ENCODE measurements at regions not wholly inside any gene's neighbourhood (a gene's known extent, or its start where the extent isn't known, plus 50 kb on each side); places are given as distances from the start of the nearest gene placed in this dataset.
"Not testable (repeated sequence)": the region's sequence is repeated elsewhere in the genome, so short reads cannot be mapped to it uniquely, and the experiment has no call there.

DNA sequence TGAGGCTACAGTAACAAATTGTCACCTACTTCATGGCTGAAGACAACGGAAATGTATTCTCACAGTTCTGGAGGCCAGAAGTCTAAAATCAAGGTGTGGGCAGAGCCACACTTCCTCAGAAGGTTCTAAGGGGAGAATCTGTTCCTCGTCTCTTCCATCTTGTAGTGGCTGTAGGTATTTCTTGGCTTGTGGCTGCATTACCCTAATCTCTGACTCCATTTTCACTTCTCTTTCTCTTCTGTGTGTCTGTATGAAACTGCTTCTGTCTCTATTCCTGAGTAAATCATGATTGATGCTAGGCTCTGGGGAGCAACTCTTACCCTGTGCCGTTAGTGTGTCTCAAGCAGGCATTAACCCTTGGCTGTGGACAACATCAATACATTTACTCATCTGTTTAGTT lies 164.7 kb downstream of the SQOR start:
- no peaks in the 10 kb centered on the region for H3K4me1 ChIP-seq (ENCODE audit: control insufficient read depth in 2 of 2, insufficient read depth in 2 of 2, low read length in 2 of 2)
- no peak overlapping the region for H3K4me3 ChIP-seq (ENCODE audit: low read length in 2 of 2)
- WGBS = 86% methylated on average over 3 of the region's 3 CpGs
- no peak for DNase-seq (ENCODE audit: low read depth in 6 of 9, low spot score in 9 of 9)
- no peaks in the 10 kb centered on the region for H3K9me3 ChIP-seq (ENCODE audit: control insufficient read depth in 2 of 2, insufficient read depth in 1 of 2, low read length in 1 of 2)
- no peaks in the 10 kb centered on the region for H3K27me3 ChIP-seq (ENCODE audit: control insufficient read depth in 2 of 2, insufficient read depth in 1 of 2, low read length in 1 of 2)
- H3K27ac ChIP-seq (ENCODE audit: low read depth in 1 of 2, low read length in 1 of 2) = no peak overlapping the region
- no peaks in the 10 kb centered on the region for H3K36me3 ChIP-seq (ENCODE audit: control insufficient read depth in 2 of 2, insufficient read depth in 2 of 2, low read length in 1 of 2)

DNA sequence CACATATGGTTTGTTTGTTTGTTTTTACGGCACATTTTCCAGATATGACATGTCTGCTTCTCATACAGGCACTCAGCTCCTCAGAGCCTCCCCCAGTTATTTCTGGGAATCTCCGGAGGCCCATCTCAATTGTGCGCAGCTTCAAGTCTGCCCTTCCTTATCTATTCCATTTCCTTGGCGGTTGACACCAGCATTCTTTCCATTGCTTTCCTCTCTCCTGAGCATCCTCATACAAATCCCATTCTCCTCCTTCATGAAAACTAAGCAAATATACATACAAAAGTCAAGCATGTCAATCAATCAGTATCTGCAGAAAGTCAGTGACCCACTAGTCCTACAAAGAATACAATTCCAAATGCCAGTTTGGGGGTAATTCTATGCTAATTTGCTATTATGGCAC lies 166.7 kb downstream of the SQOR start:
- no peaks in the 10 kb centered on the region for H3K4me1 ChIP-seq (ENCODE audit: control insufficient read depth in 2 of 2, insufficient read depth in 2 of 2, low read length in 2 of 2)
- no peak overlapping the region for H3K27ac ChIP-seq (ENCODE audit: low read depth in 1 of 2, low read length in 1 of 2)
- DNase-seq (ENCODE audit: low read depth in 6 of 9, low spot score in 9 of 9) = no peak
- WGBS = 96% methylated on average over 4 of the region's 4 CpGs
- H3K4me3 ChIP-seq (ENCODE audit: low read length in 2 of 2) = no peak overlapping the region
- no peaks in the 10 kb centered on the region for H3K27me3 ChIP-seq (ENCODE audit: control insufficient read depth in 2 of 2, insufficient read depth in 1 of 2, low read length in 1 of 2)
- no peaks in the 10 kb centered on the region for H3K9me3 ChIP-seq (ENCODE audit: control insufficient read depth in 2 of 2, insufficient read depth in 1 of 2, low read length in 1 of 2)
- no peaks in the 10 kb centered on the region for H3K36me3 ChIP-seq (ENCODE audit: control insufficient read depth in 2 of 2, insufficient read depth in 2 of 2, low read length in 1 of 2)

DNA sequence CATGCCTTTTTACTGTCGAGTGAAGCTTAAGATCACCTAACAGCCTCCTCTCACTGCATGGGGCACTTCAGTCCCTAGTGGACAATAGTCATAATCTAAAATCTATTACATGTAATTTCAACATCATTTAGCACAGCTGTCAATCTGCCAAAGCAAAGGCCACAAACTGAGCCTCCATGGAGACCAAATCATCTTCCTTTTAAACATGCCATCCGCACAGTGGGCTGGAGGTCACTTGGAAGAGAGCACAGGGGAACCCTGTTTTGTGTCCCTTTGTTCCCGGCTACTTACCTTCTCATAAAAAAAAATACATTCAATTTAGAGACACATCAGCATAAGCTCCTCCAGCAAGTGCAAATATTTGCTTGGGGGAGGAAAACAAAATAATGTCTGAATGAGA lies 167.3 kb downstream of the SQOR start:
- WGBS = 89% methylated on average over 3 of the region's 3 CpGs
- no peaks in the 10 kb centered on the region for H3K9me3 ChIP-seq (ENCODE audit: control insufficient read depth in 2 of 2, insufficient read depth in 1 of 2, low read length in 1 of 2)
- no peaks in the 10 kb centered on the region for H3K27me3 ChIP-seq (ENCODE audit: control insufficient read depth in 2 of 2, insufficient read depth in 1 of 2, low read length in 1 of 2)
- no peak overlapping the region for H3K27ac ChIP-seq (ENCODE audit: low read depth in 1 of 2, low read length in 1 of 2)
- no peak for DNase-seq (ENCODE audit: low read depth in 6 of 9, low spot score in 9 of 9)
- H3K4me3 ChIP-seq (ENCODE audit: low read length in 2 of 2) = no peak overlapping the region
- H3K36me3 ChIP-seq (ENCODE audit: control insufficient read depth in 2 of 2, insufficient read depth in 2 of 2, low read length in 1 of 2) = no peaks in the 10 kb centered on the region
- H3K4me1 ChIP-seq (ENCODE audit: control insufficient read depth in 2 of 2, insufficient read depth in 2 of 2, low read length in 2 of 2) = no peaks in the 10 kb centered on the region

DNA sequence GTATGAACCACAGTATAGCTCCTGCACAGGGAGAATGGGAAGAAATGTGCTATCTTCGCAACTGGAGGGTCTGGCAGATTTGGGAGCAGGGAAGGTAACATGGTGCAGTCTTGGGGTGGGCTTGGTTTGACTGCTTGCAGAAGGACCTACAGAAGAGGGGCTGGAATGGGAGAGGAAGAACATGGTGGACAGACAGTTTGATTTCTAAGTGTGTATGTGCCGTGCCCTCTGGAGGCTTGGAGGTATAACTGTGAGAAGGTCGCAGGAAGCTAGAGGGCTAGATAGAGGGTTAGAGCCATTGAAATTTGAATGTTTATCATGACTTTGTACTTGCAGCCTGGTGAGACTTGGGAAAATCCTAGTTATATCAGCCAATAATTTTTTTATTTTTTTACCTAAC lies 169.2 kb downstream of the SQOR start:
- no peaks in the 10 kb centered on the region for H3K36me3 ChIP-seq (ENCODE audit: control insufficient read depth in 2 of 2, insufficient read depth in 2 of 2, low read length in 1 of 2)
- no peaks in the 10 kb centered on the region for H3K4me1 ChIP-seq (ENCODE audit: control insufficient read depth in 2 of 2, insufficient read depth in 2 of 2, low read length in 2 of 2)
- no peaks in the 10 kb centered on the region for H3K27me3 ChIP-seq (ENCODE audit: control insufficient read depth in 2 of 2, insufficient read depth in 1 of 2, low read length in 1 of 2)
- H3K27ac ChIP-seq (ENCODE audit: low read depth in 1 of 2, low read length in 1 of 2) = peak overlapping the region in 1 of 2 donors; percentile 4
- 95% methylated on average over 3 of the region's 3 CpGs for WGBS
- H3K4me3 ChIP-seq (ENCODE audit: low read length in 2 of 2) = no peak overlapping the region
- H3K9me3 ChIP-seq (ENCODE audit: control insufficient read depth in 2 of 2, insufficient read depth in 1 of 2, low read length in 1 of 2) = no peaks in the 10 kb centered on the region
- DNase-seq (ENCODE audit: low read depth in 6 of 9, low spot score in 9 of 9) = no peak

DNA sequence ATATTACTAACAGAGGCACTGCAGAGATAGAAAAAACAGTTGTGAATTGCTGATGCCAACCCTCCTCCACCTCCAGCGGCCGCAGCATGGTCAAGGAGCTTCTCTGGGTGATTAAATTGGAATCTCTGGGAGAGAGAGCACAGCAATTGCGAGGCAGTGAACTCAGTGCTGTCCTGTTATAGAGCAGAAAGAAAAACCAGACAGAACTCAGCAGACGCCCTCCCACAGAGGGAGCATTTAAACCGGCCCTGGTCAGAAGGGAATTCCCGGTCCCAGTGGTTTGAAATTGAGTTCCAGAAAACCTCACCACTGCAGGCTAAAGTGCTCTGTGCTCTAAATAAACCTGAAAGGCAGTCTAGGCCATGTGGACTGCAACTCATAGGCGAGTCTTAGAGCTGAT lies 175.4 kb downstream of the SQOR start:
- no peak for DNase-seq (ENCODE audit: low read depth in 6 of 9, low spot score in 9 of 9)
- Histone ChIP-seq H3K9me3 (ENCODE audit: control insufficient read depth in 2 of 2, insufficient read depth in 1 of 2, low read length in 1 of 2) (no peaks in the 10 kb centered on the region), H3K27ac (ENCODE audit: low read depth in 1 of 2, low read length in 1 of 2) (no peak overlapping the region)

DNA sequence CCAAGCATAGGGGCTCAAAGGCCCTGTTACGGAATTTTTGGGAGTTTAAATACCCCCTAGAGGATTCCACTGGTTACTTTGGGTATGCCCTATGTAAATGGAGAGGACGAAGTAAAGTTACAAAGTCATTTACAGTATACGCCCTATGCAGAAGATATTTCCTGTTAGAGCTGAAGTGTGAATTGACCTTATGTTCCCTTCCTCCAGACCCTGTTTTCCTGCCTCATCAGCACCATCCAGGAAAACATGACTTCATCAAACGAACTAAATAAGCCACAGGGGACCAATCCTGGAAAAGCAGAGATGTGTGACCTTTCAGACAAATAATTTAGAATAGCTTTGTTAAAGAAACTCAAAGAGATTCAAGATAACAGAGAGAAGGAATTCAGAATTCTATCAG lies 177.4 kb downstream of the SQOR start:
- no peaks in the 10 kb centered on the region for H3K27me3 ChIP-seq (ENCODE audit: control insufficient read depth in 2 of 2, insufficient read depth in 1 of 2, low read length in 1 of 2)
- H3K36me3 ChIP-seq (ENCODE audit: control insufficient read depth in 2 of 2, insufficient read depth in 2 of 2, low read length in 1 of 2) = no peaks in the 10 kb centered on the region
- no peak overlapping the region for H3K27ac ChIP-seq (ENCODE audit: low read depth in 1 of 2, low read length in 1 of 2)
- no peaks in the 10 kb centered on the region for H3K9me3 ChIP-seq (ENCODE audit: control insufficient read depth in 2 of 2, insufficient read depth in 1 of 2, low read length in 1 of 2)
- no peaks in the 10 kb centered on the region for H3K4me1 ChIP-seq (ENCODE audit: control insufficient read depth in 2 of 2, insufficient read depth in 2 of 2, low read length in 2 of 2)
- no peak for DNase-seq (ENCODE audit: low read depth in 6 of 9, low spot score in 9 of 9)
- no peak overlapping the region for H3K4me3 ChIP-seq (ENCODE audit: low read length in 2 of 2)
- WGBS = 66% methylated on average over 4 of the region's 4 CpGs

More for the DNA sequence above, 175.4 kb downstream of the SQOR start:
- Histone ChIP-seq H3K4me1 (ENCODE audit: control insufficient read depth in 2 of 2, insufficient read depth in 2 of 2, low read length in 2 of 2) (no peaks in the 10 kb centered on the region), H3K27me3 (ENCODE audit: control insufficient read depth in 2 of 2, insufficient read depth in 1 of 2, low read length in 1 of 2) (no peaks in the 10 kb centered on the region), H3K4me3 (ENCODE audit: low read length in 2 of 2) (no peak overlapping the region), H3K36me3 (ENCODE audit: control insufficient read depth in 2 of 2, insufficient read depth in 2 of 2, low read length in 1 of 2) (no peaks in the 10 kb centered on the region)
- WGBS = 90% methylated on average over 7 of the region's 7 CpGs

DNA sequence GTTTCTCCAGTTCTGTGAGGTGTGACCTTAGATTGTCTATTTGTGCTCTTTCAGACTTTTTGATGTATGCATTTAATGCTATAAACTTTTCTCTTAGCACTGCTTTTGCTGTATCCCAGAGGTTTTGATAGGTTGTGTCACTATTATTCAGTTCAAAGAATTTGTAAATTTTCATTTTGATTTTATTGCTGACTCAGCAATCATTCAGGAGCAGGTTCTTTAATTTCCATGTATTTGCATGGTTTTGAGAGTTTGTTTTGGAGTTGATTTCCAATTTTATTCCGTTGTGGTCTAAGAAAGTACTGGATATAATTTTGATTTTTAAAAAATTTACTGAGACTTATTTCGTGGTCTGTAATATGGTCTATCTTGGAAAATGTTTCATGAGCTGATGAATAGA lies 182.7 kb downstream of the SQOR start:
- H3K4me1 ChIP-seq (ENCODE audit: control insufficient read depth in 2 of 2, insufficient read depth in 2 of 2, low read length in 2 of 2); H3K27ac ChIP-seq (ENCODE audit: low read depth in 1 of 2, low read length in 1 of 2); H3K4me3 ChIP-seq (ENCODE audit: low read length in 2 of 2); H3K27me3 ChIP-seq (ENCODE audit: control insufficient read depth in 2 of 2, insufficient read depth in 1 of 2, low read length in 1 of 2); H3K9me3 ChIP-seq (ENCODE audit: control insufficient read depth in 2 of 2, insufficient read depth in 1 of 2, low read length in 1 of 2); DNase-seq (ENCODE audit: low read depth in 6 of 9, low spot score in 9 of 9); H3K36me3 ChIP-seq (ENCODE audit: control insufficient read depth in 2 of 2, insufficient read depth in 2 of 2, low read length in 1 of 2): not testable (repeated sequence)
- 85% methylated on average over 2 of the region's 2 CpGs for WGBS

DNA sequence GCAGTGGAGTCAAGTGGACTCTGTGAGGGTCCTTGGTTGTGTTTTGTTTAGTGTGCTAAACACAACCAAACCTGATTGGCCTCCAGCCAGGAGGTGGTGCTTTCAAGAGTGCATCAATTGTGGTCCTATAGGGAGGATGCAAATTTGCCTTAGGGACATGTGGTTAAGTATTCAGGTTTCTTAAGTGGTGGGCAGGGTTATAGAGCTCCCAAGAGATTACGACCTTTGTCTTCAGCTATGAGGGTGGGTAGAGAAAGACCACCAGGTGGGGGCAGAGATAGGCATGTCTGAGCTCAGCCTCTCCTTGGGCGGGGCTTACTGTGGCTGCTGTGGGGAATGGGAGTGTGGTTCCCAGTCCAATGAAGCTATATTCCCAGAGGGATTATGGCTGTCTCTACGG lies 186.6 kb downstream of the SQOR start:
- Histone ChIP-seq H3K4me1 (ENCODE audit: control insufficient read depth in 2 of 2, insufficient read depth in 2 of 2, low read length in 2 of 2) (no peaks in the 10 kb centered on the region), H3K4me3 (ENCODE audit: low read length in 2 of 2) (no peak overlapping the region), H3K27ac (ENCODE audit: low read depth in 1 of 2, low read length in 1 of 2) (no peak overlapping the region), H3K9me3 (ENCODE audit: control insufficient read depth in 2 of 2, insufficient read depth in 1 of 2, low read length in 1 of 2) (peaks cover 0 to 2% of the 10 kb centered on the region in 2 donors), H3K36me3 (ENCODE audit: control insufficient read depth in 2 of 2, insufficient read depth in 2 of 2, low read length in 1 of 2) (no peaks in the 10 kb centered on the region), H3K27me3 (ENCODE audit: control insufficient read depth in 2 of 2, insufficient read depth in 1 of 2, low read length in 1 of 2) (no peaks in the 10 kb centered on the region)
- no peak for DNase-seq (ENCODE audit: low read depth in 6 of 9, low spot score in 9 of 9)
- 92% methylated on average over 3 of the region's 3 CpGs for whole genome bisulfite sequencing

DNA sequence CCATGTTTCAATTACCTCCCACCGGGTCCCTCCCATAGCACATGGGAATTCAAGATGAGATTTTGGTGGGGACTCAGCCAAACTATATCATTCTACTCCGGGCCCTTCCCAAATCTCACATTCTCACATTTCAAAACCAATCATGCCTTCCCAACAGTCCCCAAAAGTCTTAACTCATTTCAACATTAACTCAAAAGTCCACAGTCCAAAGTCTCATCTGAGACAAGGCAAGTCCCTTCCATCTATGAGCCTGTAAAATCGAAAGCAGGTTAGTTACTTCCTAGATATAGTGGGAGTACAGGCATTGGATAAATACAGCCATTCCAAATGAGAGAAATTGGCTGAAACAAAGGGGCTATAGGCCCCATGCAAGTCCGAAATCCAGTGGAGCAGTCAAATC lies 188.1 kb downstream of the SQOR start:
- H3K27me3 ChIP-seq (ENCODE audit: control insufficient read depth in 2 of 2, insufficient read depth in 1 of 2, low read length in 1 of 2) = not testable (repeated sequence)

DNA sequence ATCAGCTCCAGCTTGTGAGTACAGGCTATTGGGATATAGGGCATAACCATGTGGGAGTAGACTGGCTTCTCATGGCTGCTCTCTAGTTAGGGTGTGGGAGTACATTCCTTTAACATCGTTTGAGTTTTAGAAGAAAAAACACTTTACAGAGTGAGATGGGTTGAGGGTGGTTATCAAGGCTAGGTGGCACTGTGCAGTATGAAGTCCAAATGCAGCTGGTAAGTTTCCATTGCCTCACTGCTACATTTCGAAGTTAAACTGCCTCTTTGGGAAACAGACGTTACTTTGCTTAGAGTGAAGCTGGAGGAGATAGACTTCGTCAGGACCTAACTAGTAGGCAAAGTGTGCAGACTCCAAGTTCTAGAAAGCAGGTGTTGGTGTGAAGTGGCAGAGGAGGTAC lies 192.4 kb downstream of the SQOR start:
- 79% methylated on average over 4 of the region's 4 CpGs for WGBS
- no peaks in the 10 kb centered on the region for H3K36me3 ChIP-seq (ENCODE audit: control insufficient read depth in 2 of 2, insufficient read depth in 2 of 2, low read length in 1 of 2)
- H3K9me3 ChIP-seq (ENCODE audit: control insufficient read depth in 2 of 2, insufficient read depth in 1 of 2, low read length in 1 of 2) = peaks cover 0 to 5% of the 10 kb centered on the region in 2 donors
- no peak overlapping the region for H3K4me3 ChIP-seq (ENCODE audit: low read length in 2 of 2)
- H3K4me1 ChIP-seq (ENCODE audit: control insufficient read depth in 2 of 2, insufficient read depth in 2 of 2, low read length in 2 of 2) = no peaks in the 10 kb centered on the region
- no peaks in the 10 kb centered on the region for H3K27me3 ChIP-seq (ENCODE audit: control insufficient read depth in 2 of 2, insufficient read depth in 1 of 2, low read length in 1 of 2)
- H3K27ac ChIP-seq (ENCODE audit: low read depth in 1 of 2, low read length in 1 of 2) = no peak overlapping the region
- DNase-seq (ENCODE audit: low read depth in 6 of 9, low spot score in 9 of 9) = no peak

More for the DNA sequence above, 188.1 kb downstream of the SQOR start:
- not testable (repeated sequence) for H3K36me3 ChIP-seq (ENCODE audit: control insufficient read depth in 2 of 2, insufficient read depth in 2 of 2, low read length in 1 of 2); DNase-seq (ENCODE audit: low read depth in 6 of 9, low spot score in 9 of 9); H3K4me1 ChIP-seq (ENCODE audit: control insufficient read depth in 2 of 2, insufficient read depth in 2 of 2, low read length in 2 of 2); H3K4me3 ChIP-seq (ENCODE audit: low read length in 2 of 2); H3K27ac ChIP-seq (ENCODE audit: low read depth in 1 of 2, low read length in 1 of 2); H3K9me3 ChIP-seq (ENCODE audit: control insufficient read depth in 2 of 2, insufficient read depth in 1 of 2, low read length in 1 of 2)
- 92% methylated on average over 4 of the region's 4 CpGs for WGBS

All from thymus (tissue), 11 donors.